A549 (cell line): ENCODE measurements at regions not wholly inside any gene's neighbourhood (a gene's known extent, or its start where the extent isn't known, plus 50 kb on each side); places are given as distances from the start of the nearest gene placed in this dataset.

Experiments used
- BHLHE40 ChIP-seq: IDR thresholded peaks from 2 replicates; pipeline ENCODE4 v1.6.1; 2012; ENCODE audit warnings: low read depth, low read length, inconsistent platforms
- CBX2 ChIP-seq: fragments of 200-600 bp; sonication (generic); IDR thresholded peaks from 2 replicates; pipeline ENCODE4 v1.6.1; 2016; ENCODE audit warnings: low read depth, mild to moderate bottlenecking, borderline replicate concordance
- CEBPB ChIP-seq, 2 experiments: fragments of >200 bp in 1 of 2; sonication (Bioruptor Twin) in 1 of 2; formaldehyde crosslinking in 1 of 2; IDR thresholded peaks; 2 replicates each; pipeline ENCODE4 v1.6.1; 2012 to 2016
- CHD4 ChIP-seq: fragments of 200-600 bp; sonication (generic); IDR thresholded peaks from 2 replicates; pipeline ENCODE4 v1.6.1; 2016; ENCODE audit warnings: antibody characterized with exemption, mild to moderate bottlenecking, borderline replicate concordance
- EP300 ChIP-seq, 2 experiments: fragments of >200 bp; sonication (Bioruptor Twin); formaldehyde crosslinking; IDR thresholded peaks; 2 replicates in 1 of 2; 3 replicates in 1 of 2; pipeline ENCODE4 v1.6.1; 2016 to 2017
- HDAC2 ChIP-seq: fragments of 200-600 bp; sonication (generic); IDR thresholded peaks from 2 replicates; pipeline ENCODE4 v1.6.1; 2016
- MAX ChIP-seq: IDR thresholded peaks from 2 replicates; pipeline ENCODE4 v1.6.1; 2012
- RAD21 ChIP-seq, 2 experiments: fragments of >200 bp in 1 of 2; sonication (Bioruptor Twin) in 1 of 2; formaldehyde crosslinking in 1 of 2; IDR thresholded peaks in 1 of 2; conservative IDR thresholded peaks in 1 of 2; 2 replicates in 1 of 2; 3 replicates in 1 of 2; pipeline ENCODE4 v1.6.1; 2012 to 2018; ENCODE audit warnings: inconsistent platforms in 1 of 2
- RFX5 ChIP-seq: fragments of 450-650 bp; IDR thresholded peaks from 2 replicates; pipeline ENCODE4 v1.7.1; 2014; ENCODE audit warnings: antibody characterized with exemption, mild to moderate bottlenecking, moderate library complexity
- SMC3 ChIP-seq: fragments of >200 bp; sonication (Bioruptor Twin); formaldehyde crosslinking; IDR thresholded peaks from 3 replicates; pipeline ENCODE4 v1.6.1; 2018; ENCODE audit warnings: inconsistent platforms
- ZFP36 ChIP-seq: fragments of 450-650 bp; IDR thresholded peaks from 2 replicates; pipeline ENCODE4 v1.6.1; 2014; ENCODE audit warnings: borderline replicate concordance; ENCODE audit not compliant: partially characterized antibody
- TF ChIP-seq, protein P1 (sequence below): fragments of >200 bp; sonication (Bioruptor Twin); formaldehyde crosslinking; IDR thresholded peaks from 3 replicates; pipeline ENCODE4 v1.5.1; 2016

- TF ChIP-seq HDAC2: no peak
- TF ChIP-seq, protein P1, sequence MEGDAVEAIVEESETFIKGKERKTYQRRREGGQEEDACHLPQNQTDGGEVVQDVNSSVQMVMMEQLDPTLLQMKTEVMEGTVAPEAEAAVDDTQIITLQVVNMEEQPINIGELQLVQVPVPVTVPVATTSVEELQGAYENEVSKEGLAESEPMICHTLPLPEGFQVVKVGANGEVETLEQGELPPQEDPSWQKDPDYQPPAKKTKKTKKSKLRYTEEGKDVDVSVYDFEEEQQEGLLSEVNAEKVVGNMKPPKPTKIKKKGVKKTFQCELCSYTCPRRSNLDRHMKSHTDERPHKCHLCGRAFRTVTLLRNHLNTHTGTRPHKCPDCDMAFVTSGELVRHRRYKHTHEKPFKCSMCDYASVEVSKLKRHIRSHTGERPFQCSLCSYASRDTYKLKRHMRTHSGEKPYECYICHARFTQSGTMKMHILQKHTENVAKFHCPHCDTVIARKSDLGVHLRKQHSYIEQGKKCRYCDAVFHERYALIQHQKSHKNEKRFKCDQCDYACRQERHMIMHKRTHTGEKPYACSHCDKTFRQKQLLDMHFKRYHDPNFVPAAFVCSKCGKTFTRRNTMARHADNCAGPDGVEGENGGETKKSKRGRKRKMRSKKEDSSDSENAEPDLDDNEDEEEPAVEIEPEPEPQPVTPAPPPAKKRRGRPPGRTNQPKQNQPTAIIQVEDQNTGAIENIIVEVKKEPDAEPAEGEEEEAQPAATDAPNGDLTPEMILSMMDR: no peak
- no peak for TF ChIP-seq BHLHE40
- no peak for TF ChIP-seq MAX
- TF ChIP-seq ZFP36: no peak
- TF ChIP-seq RFX5: no peak
- TF ChIP-seq SMC3: no peak
- no peak for TF ChIP-seq CBX2
- no peak for TF ChIP-seq CHD4
- no peak for TF ChIP-seq EP300 (IDR thresholded peaks at IDR 0.05)
- TF ChIP-seq CEBPB (IDR thresholded peaks at IDR 0.05): no peak
- no peak for TF ChIP-seq RAD21 (conservative IDR thresholded peaks at IDR 0.05 in 1 of 2, IDR thresholded peaks at IDR 0.05 in 1 of 2)
Observed at GRCh38 chr9:74122661-74123060, 374.5 kb upstream of the RORB start.
